Chondrocyte (in vitro differentiated cells): ENCODE measurements at regions not wholly inside any gene's neighbourhood (a gene's known extent, or its start where the extent isn't known, plus 50 kb on each side); places are given as distances from the start of the nearest gene placed in this dataset.

Source experiments
- DNase-seq: peaks from one replicate; pipeline ENCODE4 v3.0.0; 2021; ENCODE audit warnings: mixed read lengths, low spot score
- H3K27ac Mint-ChIP-seq: one replicate; pipeline ENCODE4 v1.8.0; 2021; ENCODE audit warnings: mild to moderate bottlenecking, moderate library complexity, mixed read lengths; ENCODE audit not compliant: unreplicated experiment
- H3K27me3 Mint-ChIP-seq: 2 replicates; pipeline ENCODE4 v1.8.0; 2021; ENCODE audit warnings: low read depth, mixed read lengths
- H3K36me3 Mint-ChIP-seq: 2 replicates; pipeline ENCODE4 v1.8.0; 2021; ENCODE audit warnings: low read depth, mixed read lengths
- H3K4me1 Mint-ChIP-seq: 2 replicates; pipeline ENCODE4 v1.8.0; 2021; ENCODE audit warnings: low read depth, mild to moderate bottlenecking, mixed read lengths
- H3K4me3 Mint-ChIP-seq: one replicate; pipeline ENCODE4 v1.8.0; 2021; ENCODE audit warnings: mild to moderate bottlenecking, moderate library complexity, mixed read lengths; ENCODE audit not compliant: unreplicated experiment
- H3K9me3 Mint-ChIP-seq: 2 replicates; pipeline ENCODE4 v1.8.0; 2021; ENCODE audit warnings: low read depth, mixed read lengths
- CTCF ChIP-seq: fragments of 200-600 bp; sonication (generic); IDR thresholded peaks from 2 replicates; pipeline ENCODE4 v1.5.0; 2021; ENCODE audit warnings: antibody characterized with exemption, mild to moderate bottlenecking, moderate library complexity

- H3K4me3 Mint-ChIP-seq, result no peak overlapping the region
- H3K9me3 Mint-ChIP-seq, result peaks cover 15% of the 10 kb centered on the region
- no peaks in the 10 kb centered on the region for H3K4me1 Mint-ChIP-seq
- DNase-seq, result no peak
- H3K27ac Mint-ChIP-seq, result no peak overlapping the region
- peaks cover 27% of the 10 kb centered on the region for H3K36me3 Mint-ChIP-seq
- TF ChIP-seq CTCF, result no peak
- no peaks in the 10 kb centered on the region for H3K27me3 Mint-ChIP-seq
These were observed 122.7 kb downstream of the ANKRD50 start for GRCh38 chr4:124589786-124590185.

- Mint-ChIP-seq H3K27me3 (no peaks in the 10 kb centered on the region), H3K36me3 (peaks cover 25% of the 10 kb centered on the region), H3K27ac (no peak overlapping the region)
These were observed 122.1 kb downstream of the ANKRD50 start for GRCh38 chr4:124590480-124590879.

GRCh38 chr4:124591637-124592036 is 120.9 kb downstream of the ANKRD50 start:
- H3K9me3 Mint-ChIP-seq, result peaks cover 15% of the 10 kb centered on the region
- no peak for DNase-seq
- no peak overlapping the region for H3K4me3 Mint-ChIP-seq
- no peaks in the 10 kb centered on the region for H3K27me3 Mint-ChIP-seq
- H3K4me1 Mint-ChIP-seq, result no peaks in the 10 kb centered on the region
- H3K27ac Mint-ChIP-seq, result no peak overlapping the region
- H3K36me3 Mint-ChIP-seq, result peaks cover 24% of the 10 kb centered on the region
- no peak for TF ChIP-seq CTCF

More at GRCh38 chr4:124590480-124590879, 122.1 kb downstream of the ANKRD50 start:
- DNase-seq, result no peak
- Mint-ChIP-seq H3K9me3 (peaks cover 15% of the 10 kb centered on the region), H3K4me3 (no peak overlapping the region), H3K4me1 (no peaks in the 10 kb centered on the region)
- TF ChIP-seq CTCF, result no peak

- Mint-ChIP-seq H3K4me1 (no peaks in the 10 kb centered on the region), H3K27ac (no peak overlapping the region), H3K27me3 (no peaks in the 10 kb centered on the region), H3K36me3 (peaks cover 16% of the 10 kb centered on the region), H3K4me3 (no peak overlapping the region), H3K9me3 (peaks cover 8% of the 10 kb centered on the region)
- no peak for DNase-seq
- no peak for TF ChIP-seq CTCF
These were observed 119.0 kb downstream of the ANKRD50 start for GRCh38 chr4:124593494-124593893.

GRCh38 chr4:124594945-124595344 is 117.6 kb downstream of the ANKRD50 start:
- Mint-ChIP-seq H3K27me3 (no peaks in the 10 kb centered on the region), H3K36me3 (peaks cover 6% of the 10 kb centered on the region)

More at GRCh38 chr4:124594945-124595344, 117.6 kb downstream of the ANKRD50 start:
- Mint-ChIP-seq H3K27ac (no peak overlapping the region), H3K4me3 (no peak overlapping the region), H3K9me3 (no peaks in the 10 kb centered on the region), H3K4me1 (no peaks in the 10 kb centered on the region)
- TF ChIP-seq CTCF, result no peak
- DNase-seq, result no peak
